ENCODE measurements at regions not wholly inside any gene's neighbourhood (a gene's known extent, or its start where the extent isn't known, plus 50 kb on each side); places are given as distances from the start of the nearest gene placed in this dataset.

DNA sequence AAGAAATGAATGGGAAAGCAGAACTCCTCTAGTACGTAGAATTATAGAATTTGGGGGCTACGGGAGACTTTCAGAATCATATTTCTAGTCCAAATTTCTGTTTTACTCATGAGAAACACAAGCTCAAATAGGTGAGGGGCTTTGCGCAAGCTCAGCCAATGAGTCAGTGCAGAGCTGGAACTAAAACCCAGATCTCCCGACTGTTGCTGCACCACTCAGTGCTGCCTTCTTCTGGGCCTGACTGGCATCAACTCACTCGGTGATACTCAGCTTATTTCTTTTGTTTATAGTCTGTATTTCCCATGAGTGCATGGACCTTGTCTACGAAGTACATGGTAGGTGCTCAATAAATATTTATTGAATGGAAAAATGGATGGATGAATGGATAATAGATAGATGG is 280.2 kb downstream of the CDK5RAP2 start:
- TF ChIP-seq POLR2A (IDR thresholded peaks at IDR 0.05) = no peak
- TF ChIP-seq, protein P1, sequence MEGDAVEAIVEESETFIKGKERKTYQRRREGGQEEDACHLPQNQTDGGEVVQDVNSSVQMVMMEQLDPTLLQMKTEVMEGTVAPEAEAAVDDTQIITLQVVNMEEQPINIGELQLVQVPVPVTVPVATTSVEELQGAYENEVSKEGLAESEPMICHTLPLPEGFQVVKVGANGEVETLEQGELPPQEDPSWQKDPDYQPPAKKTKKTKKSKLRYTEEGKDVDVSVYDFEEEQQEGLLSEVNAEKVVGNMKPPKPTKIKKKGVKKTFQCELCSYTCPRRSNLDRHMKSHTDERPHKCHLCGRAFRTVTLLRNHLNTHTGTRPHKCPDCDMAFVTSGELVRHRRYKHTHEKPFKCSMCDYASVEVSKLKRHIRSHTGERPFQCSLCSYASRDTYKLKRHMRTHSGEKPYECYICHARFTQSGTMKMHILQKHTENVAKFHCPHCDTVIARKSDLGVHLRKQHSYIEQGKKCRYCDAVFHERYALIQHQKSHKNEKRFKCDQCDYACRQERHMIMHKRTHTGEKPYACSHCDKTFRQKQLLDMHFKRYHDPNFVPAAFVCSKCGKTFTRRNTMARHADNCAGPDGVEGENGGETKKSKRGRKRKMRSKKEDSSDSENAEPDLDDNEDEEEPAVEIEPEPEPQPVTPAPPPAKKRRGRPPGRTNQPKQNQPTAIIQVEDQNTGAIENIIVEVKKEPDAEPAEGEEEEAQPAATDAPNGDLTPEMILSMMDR (IDR thresholded peaks at IDR 0.05) = no peak
- no peaks in the 10 kb centered on the region for H3K36me3 ChIP-seq
- H3K9me3 ChIP-seq = no peaks in the 10 kb centered on the region
- H3K4me3 ChIP-seq = no peak overlapping the region
- intact Hi-C loops (cut with DNase I; ENCODE audit: low total_unique reads) = no loop called here
- no peaks in the 10 kb centered on the region for H3K27me3 ChIP-seq
- DNase-seq = no peak
- no peaks in the 10 kb centered on the region for H3K4me1 ChIP-seq
- H3K27ac ChIP-seq = no peak overlapping the region

DNA sequence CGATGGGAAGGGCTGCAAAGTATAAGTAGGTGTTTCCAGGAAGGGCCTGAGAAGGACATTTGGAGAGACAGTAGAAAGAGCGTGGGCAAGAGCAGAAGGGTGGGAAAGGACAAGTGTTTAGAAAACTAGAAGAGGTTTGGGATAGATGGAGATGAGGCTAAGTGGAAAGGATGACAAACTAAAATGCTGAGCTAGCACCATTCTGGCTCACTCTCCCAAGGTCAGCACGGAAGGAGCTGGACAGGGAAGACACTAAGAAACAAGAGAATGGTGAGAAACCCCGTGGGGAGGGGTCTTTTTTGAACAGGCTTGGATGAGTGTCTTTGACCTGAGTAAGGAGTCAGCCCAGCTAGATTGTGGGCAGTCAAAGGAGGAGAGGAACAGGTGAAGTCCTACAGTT is 286.0 kb downstream of the CDK5RAP2 start:
- no peak for TF ChIP-seq POLR2A (IDR thresholded peaks at IDR 0.05)
- TF ChIP-seq, protein P1 (IDR thresholded peaks at IDR 0.05) = no peak
- H3K4me1 ChIP-seq = no peaks in the 10 kb centered on the region

DNA sequence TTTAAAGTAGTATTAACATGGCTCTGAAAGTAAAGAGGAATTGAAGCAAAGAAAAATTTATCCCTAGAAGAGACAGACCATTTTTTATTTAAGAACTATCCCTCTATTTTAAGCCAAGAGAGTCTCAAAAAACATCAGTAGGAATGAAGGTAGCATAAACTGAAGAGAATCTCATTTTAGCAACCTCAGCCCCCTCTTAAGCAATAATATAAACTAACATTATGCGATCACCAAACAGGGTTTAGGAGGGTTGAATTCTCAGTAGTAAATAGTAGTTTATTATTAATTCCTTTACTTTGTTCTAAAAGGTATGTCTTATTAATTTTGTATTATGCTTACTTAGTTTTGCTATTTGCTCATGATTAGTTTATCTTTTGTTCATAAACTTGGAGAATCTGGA is 287.4 kb downstream of the CDK5RAP2 start:
- TF ChIP-seq, protein P1 (IDR thresholded peaks at IDR 0.05) = no peak
- TF ChIP-seq POLR2A (IDR thresholded peaks at IDR 0.05) = no peak
- Histone ChIP-seq H3K9me3 (no peaks in the 10 kb centered on the region), H3K4me1 (no peaks in the 10 kb centered on the region), H3K27ac (no peak overlapping the region), H3K36me3 (no peaks in the 10 kb centered on the region), H3K27me3 (no peaks in the 10 kb centered on the region), H3K4me3 (no peak overlapping the region)
- no peak for DNase-seq
- intact Hi-C loops (cut with DNase I; ENCODE audit: low total_unique reads) = no loop called here

More for the DNA sequence above, 286.0 kb downstream of the CDK5RAP2 start:
- intact Hi-C loops (cut with DNase I; ENCODE audit: low total_unique reads) = no loop called here
- Histone ChIP-seq H3K27me3 (no peaks in the 10 kb centered on the region), H3K4me3 (no peak overlapping the region), H3K9me3 (no peaks in the 10 kb centered on the region), H3K36me3 (no peaks in the 10 kb centered on the region), H3K27ac (no peak overlapping the region)
- no peak for DNase-seq

DNA sequence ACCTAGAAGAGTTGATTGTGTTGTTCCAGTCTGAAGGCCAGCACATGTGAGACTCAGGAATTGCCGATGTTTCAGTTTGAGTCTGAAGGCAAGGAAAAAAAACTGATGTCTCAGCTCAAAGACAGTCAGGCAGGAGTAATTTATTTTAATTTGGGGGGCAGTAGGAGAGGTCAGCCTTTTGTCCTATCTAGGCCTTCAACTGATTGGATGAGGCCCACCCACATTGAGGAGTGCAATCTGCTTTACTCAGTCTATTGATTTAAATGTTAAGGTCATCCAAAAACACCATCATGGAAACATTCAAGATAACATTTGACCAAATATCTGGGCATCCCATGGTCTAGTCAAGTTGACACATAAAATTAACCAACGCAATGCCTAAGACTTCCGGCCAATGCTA is 288.9 kb downstream of the CDK5RAP2 start:
- no peaks in the 10 kb centered on the region for H3K4me1 ChIP-seq
- no peak overlapping the region for H3K27ac ChIP-seq
- H3K9me3 ChIP-seq = no peaks in the 10 kb centered on the region
- H3K27me3 ChIP-seq = no peaks in the 10 kb centered on the region
- no peak for DNase-seq
- no peak overlapping the region for H3K4me3 ChIP-seq
- no peaks in the 10 kb centered on the region for H3K36me3 ChIP-seq
- intact Hi-C loops (cut with DNase I; ENCODE audit: low total_unique reads) = no loop called here
- no peak for TF ChIP-seq POLR2A (IDR thresholded peaks at IDR 0.05)
- TF ChIP-seq, protein P1 (IDR thresholded peaks at IDR 0.05) = no peak

DNA sequence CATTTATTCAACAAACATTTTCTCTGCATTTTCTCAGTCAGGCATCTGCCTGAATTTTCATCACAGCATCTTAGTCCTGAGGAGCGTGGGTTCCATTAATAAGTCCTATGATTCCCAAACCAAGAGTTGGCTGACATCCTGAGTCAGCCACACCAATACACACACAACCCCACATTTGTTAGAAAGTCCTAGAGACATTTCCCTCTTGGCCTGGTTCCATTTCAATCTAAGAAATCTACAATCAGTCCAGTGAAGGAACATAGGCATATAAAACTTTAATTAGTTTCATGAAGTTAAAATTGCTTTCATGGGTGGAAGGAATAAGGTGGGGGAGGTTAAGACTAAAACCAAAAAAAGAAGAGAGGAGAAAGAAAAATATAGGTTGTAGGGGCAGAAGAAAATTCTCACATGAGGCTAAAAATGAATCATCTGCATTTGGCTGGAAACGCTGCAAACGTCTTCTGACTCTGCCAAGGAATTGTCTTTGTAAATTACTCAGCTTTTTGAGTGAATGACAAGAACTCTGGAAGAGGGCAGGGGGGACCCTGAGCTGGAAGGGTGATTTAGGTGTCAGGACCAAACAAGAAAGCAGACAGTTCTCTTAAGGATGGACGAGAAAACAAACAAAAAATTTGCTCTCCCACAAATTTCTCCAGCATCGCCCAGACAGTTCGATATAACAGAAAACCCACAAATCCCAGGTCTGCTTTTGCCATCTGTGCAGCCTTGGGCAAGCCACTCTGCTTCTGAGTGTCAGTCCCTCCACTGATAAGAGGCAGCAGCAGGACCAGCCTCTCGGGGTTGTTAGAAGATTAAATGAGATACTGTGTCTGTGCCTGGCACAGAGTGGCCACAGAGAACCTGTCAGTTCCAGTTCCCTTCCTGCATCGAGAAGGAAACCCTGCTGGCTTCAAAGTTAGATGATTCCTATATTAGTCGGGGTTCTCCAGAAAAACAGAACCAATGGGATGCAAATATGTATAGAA is 289.7 kb downstream of the CDK5RAP2 start:
- Histone ChIP-seq H3K9me3 (no peaks in the 10 kb centered on the region), H3K4me1 (no peaks in the 10 kb centered on the region), H3K27ac (no peak overlapping the region), H3K36me3 (no peaks in the 10 kb centered on the region), H3K27me3 (no peaks in the 10 kb centered on the region), H3K4me3 (no peak overlapping the region)
- no peak for DNase-seq
- intact Hi-C loops (cut with DNase I; ENCODE audit: low total_unique reads) = no loop called here
- TF ChIP-seq, protein P1 (IDR thresholded peaks at IDR 0.05) = no peak
- TF ChIP-seq POLR2A (IDR thresholded peaks at IDR 0.05) = no peak

Data from uterus (tissue), 3 donors.